NOMO-1 (cell line): ENCODE measurements at regions not wholly inside any gene's neighbourhood (a gene's known extent, or its start where the extent isn't known, plus 50 kb on each side); places are given as distances from the start of the nearest gene placed in this dataset.

Source experiments
- DNase-seq, 2 experiments: peaks; one replicate each; lab custom pipeline; 2025; ENCODE audit not compliant: unreplicated experiment in 2 of 2; lab: John Stamatoyannopoulos, UW

DNA sequence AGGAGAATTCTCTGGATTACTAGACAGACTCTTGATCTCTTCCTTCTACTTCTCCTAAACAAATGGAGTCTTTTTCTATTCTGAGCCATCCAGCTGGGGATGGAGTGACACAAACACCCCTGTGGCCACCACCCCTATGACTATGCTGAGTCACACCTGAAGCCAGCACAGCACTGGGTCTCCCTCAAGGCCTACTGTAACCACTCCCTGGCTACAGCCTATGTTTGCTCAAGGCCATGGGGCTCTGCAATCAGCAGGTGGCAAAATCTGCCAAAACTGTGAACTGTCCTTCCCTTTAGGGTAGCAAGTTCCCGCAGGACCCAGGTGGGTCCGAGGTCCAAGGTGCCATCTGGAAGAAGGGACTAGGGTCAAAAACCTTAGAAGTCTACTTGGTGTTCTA is 132.3 kb downstream of the TINAG start:
- DNase-seq: no peak

DNA sequence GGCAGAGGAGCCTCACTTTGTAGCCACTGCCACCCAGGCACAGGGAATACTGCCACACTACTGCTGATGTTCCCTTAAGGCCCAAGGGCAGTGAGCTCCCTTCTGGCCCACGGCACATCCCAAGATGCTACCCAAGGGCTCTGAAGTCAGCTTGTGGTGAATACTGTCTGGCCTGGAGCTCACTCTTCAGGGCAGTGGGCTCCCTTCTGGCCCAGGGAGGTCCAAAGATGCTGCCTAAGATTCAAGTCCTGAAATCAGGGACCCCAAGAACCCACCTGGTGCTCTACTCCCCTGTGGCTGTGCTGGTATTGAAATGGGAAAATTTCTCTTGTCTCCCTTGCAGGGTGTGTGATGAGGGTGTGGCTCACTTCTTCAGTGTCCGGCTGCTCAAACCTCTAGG is 132.8 kb downstream of the TINAG start:
- no peak for DNase-seq

DNA sequence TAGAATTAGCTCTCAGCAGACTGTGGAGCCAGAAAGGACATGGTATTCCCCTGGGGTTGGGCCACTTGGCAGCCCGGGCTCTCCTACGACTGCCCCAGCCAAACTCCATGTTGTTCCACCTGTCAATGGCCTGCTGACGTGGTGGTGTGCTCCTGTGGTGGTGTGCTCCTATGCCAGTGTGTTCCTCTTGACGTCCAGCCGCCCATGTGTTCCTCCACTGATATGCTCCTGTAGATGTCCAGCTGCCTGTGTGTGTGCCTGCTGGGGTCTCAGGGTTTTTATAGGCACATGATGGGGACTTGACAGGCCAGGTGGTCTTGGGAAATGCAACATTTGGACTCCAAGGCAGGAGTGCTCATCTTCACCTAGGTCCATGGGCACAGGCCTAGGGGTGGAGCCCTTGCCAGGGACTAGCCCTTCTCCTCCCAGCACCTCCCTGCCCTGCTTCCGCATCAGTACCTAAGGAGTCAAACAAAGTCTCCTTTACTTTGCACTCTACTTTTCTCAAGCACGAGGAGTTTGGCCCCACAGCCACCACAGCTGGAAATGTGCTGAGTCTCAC is 133.5 kb downstream of the TINAG start:
- no peak for DNase-seq

GRCh38 chr6:54445207-54445606 is 137.0 kb downstream of the TINAG start:
- no peak for DNase-seq

GRCh38 chr6:54448617-54449016 is 140.4 kb downstream of the TINAG start:
- DNase-seq: no peak

GRCh38 chr6:54451516-54451915 is 143.3 kb downstream of the TINAG start:
- no peak for DNase-seq

DNA sequence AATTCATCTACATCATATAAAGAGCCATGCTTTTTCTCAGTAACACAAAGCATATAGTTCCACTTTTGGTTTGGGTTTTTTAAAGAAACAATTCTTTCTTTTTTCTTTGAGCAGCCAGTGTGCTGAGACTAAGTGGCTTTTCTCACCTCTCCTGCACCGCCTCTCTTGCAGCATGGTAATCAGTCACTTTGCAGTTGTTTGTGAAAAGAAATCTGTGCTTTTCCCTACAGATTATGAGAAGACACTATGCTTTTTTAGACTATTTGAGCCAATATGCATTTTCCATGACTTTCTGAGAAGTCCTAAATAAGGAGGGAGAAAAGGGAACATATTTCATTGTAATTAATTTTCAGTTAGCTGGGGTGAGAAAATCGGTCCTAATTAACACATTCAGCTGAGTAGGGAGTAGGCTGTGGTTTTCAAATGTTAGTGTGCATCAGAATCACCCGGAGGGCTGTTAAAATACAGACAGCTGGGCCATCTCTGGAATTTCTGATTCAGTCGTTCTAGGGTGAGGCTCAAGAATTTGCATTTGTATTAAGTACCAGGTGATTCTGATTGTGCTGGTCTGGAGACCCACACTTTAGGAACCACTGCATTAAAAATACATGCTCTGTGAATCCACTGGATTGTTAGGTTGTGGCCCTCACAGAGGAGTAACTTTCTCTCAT is 155.2 kb downstream of the TINAG start:
- no peak for DNase-seq

GRCh38 chr6:54465649-54466300 is 157.5 kb downstream of the TINAG start:
- DNase-seq: no peak

DNA sequence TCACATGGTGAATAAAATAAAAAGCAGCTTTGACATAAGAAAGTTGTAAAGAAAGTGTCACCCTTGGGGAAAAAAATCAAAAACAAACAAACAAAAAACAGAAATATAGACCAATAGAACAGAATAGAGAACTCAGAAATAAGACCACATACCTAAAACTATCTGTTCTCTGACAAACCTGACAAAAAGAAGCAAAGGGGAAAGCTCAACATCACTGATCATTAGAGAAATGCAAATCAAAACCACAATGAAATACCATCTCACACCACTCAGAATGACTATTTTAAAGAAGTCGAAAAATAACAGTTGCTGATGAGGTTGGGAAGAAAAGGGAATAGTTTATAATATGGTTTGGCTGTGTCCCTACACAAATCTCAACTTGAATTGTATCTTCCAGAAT is 159.1 kb downstream of the TINAG start:
- no peak for DNase-seq

DNA sequence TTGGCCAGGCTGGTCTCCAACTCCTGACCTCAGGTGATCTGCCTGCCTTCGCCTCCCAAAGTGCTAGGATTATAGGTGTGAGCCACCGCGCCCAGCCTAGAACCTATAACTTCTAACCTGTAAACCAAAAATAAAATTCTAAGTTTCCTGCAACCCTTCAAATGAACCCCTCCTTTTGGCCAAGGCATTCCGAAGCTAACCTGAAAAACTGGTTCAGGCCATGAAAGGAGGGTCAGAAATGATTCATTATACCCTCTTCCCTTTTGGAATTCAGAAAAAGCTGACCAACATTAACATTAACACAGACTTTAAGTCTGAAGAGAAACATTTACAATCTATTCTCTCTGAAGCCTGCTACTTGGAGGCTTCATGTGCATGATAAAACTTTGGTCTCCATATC is 165.1 kb downstream of the TINAG start:
- DNase-seq: no peak

DNA sequence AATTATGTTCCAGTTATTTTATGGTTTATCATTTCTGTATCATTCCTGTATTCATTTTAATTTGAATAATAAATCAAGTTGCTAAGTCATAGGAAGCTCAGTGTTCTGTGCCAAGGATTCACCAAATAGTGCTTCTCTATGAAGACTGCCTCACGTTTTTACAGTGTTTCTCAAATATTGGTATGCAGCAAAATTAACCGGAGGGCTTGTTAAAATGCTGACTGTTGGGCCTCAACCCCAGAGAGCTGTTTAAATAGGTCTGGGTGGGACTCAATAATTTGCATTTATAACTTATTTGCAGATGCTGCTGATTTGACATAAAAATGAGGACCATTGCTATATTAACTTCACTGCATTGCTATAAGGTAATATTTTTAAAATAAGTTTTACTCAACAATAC is 166.7 kb downstream of the TINAG start:
- no peak for DNase-seq

GRCh38 chr6:54481091-54481490 is 172.8 kb downstream of the TINAG start:
- DNase-seq: no peak

DNA sequence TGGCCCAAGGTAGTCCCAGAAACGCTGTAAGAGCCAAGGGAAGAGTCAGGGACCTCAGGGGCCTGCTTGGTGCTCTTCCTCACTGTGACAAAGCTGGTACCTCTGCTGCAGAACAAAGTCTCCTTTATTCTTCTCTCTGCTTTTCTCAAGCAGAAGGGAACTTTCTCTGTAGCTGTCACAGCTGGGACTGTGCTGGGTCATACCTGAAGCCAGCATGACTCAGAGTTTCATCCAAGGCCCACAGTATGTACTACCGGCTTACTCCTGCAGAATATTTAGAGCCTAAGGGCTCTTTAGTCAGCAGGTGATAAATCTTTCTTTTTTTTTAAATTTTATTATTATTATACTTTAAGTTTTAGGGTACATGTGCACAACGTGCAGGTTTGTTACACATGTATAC is 183.2 kb downstream of the TINAG start:
- DNase-seq: no peak

- DNase-seq: no peak
Measured at GRCh38 chr6:54493138-54493537, 184.9 kb downstream of the TINAG start.

DNA sequence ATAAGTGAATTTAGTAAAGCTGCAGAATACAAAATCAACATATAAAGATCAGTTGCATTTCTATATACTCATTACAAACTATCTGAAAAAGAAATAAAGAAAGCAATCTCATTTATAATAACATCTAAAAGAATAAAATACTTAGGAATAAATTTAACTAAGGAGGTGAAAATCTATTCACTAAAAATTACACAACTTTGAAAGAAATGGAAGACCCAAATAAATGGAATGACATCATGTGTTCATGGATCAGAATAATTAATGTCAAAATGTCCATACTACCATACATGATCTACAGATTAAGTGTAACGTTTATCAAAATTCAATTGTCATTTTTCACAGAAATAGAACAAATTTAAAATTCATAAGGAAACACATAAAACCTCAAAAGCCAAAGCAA is 194.9 kb downstream of the TINAG start:
- DNase-seq: no peak

DNA sequence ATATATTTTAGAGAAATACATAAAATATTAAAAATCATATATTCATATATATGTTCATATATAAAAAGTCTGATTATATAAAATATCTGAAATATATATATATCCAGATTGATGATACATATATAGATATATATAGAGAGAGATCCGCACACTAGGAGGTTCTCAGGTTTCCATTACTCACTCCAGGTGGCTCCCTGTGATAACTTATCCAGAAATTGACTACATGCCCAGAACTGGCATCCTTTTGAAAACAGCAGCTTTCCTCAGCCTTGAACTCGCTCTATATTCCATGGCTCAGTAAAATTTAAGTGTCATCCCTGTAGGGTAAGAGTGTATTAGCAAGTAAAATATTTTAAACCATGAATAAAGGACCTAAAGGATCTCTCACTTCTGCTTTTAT is 206.8 kb downstream of the TINAG start:
- DNase-seq: no peak

DNA sequence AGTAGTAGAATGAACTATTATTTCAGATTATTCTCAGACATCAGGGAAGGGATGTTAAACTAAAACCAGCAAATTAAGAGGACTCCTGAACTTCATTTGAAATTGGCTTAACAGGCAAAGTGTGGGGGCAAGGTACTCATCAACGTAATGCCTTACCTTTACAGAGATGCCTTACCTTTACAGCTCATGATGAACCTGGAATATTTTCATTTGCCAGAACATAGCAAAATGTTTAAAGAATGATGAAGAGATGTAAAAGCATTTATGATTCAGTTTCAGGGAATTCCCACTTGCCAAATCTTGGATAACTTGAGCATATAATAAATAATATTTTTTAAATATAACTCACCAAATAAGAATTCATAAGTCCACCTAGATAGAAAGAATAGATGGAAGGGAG is 207.5 kb downstream of the TINAG start:
- DNase-seq: no peak

GRCh38 chr6:54516321-54516720 is 208.1 kb downstream of the TINAG start:
- no peak for DNase-seq

GRCh38 chr6:54519161-54519560 is 210.9 kb downstream of the TINAG start:
- DNase-seq: no peak

- no peak for DNase-seq
Measured at GRCh38 chr6:54525731-54526130, 217.5 kb downstream of the TINAG start.

GRCh38 chr6:54533567-54533966 is 225.3 kb downstream of the TINAG start:
- no peak for DNase-seq

- DNase-seq: no peak
Measured at GRCh38 chr6:54535568-54535967, 227.3 kb downstream of the TINAG start.
